HG03064 (cell line): ENCODE measurements at regions not wholly inside any gene's neighbourhood (a gene's known extent, or its start where the extent isn't known, plus 50 kb on each side); places are given as distances from the start of the nearest gene placed in this dataset.

Experiments
- ATAC-seq: cut with Tn5 transposase; IDR thresholded peaks from one replicate; pipeline ENCODE4 v1.9.1; 2021; ENCODE audit warnings: low read depth; ENCODE audit not compliant: unreplicated experiment

GRCh38 chr20:50311308-50312001 is 120.8 kb downstream of the CEBPB start:
- no peak for ATAC-seq

GRCh38 chr20:50312002-50312681 is 121.5 kb downstream of the CEBPB start:
- ATAC-seq, result no peak

- ATAC-seq, result no peak
These were observed 122.3 kb downstream of the CEBPB start for GRCh38 chr20:50312682-50313521.

GRCh38 chr20:50313522-50313820 is 122.8 kb downstream of the CEBPB start:
- no peak for ATAC-seq

- ATAC-seq, result no peak
These were observed 123.4 kb downstream of the CEBPB start for GRCh38 chr20:50313827-50314677.

GRCh38 chr20:50314678-50315335 is 124.2 kb downstream of the CEBPB start:
- ATAC-seq, result no peak

GRCh38 chr20:50315586-50316551 is 125.2 kb downstream of the CEBPB start:
- ATAC-seq, result no peak

- ATAC-seq, result no peak
These were observed 126.5 kb downstream of the CEBPB start for GRCh38 chr20:50317116-50317515.

GRCh38 chr20:50317609-50318008 is 127.0 kb downstream of the CEBPB start:
- no peak for ATAC-seq

- no peak for ATAC-seq
These were observed 128.1 kb downstream of the CEBPB start for GRCh38 chr20:50318710-50319109.

- no peak for ATAC-seq
These were observed 129.6 kb downstream of the CEBPB start for GRCh38 chr20:50320005-50320900.

- no peak for ATAC-seq
These were observed 130.5 kb downstream of the CEBPB start for GRCh38 chr20:50320901-50321796.

GRCh38 chr20:50321797-50322480 is 131.3 kb downstream of the CEBPB start:
- ATAC-seq, result no peak

- ATAC-seq, result no peak
These were observed 132.1 kb downstream of the CEBPB start for GRCh38 chr20:50322703-50323131.

GRCh38 chr20:50323209-50323608 is 132.6 kb downstream of the CEBPB start:
- no peak for ATAC-seq
